G401 (cell line): ENCODE measurements at regions not wholly inside any gene's neighbourhood (a gene's known extent, or its start where the extent isn't known, plus 50 kb on each side); places are given as distances from the start of the nearest gene placed in this dataset.
"Not testable (repeated sequence)": the region's sequence is repeated elsewhere in the genome, so short reads cannot be mapped to it uniquely, and the experiment has no call there.

ENCODE experiments used
- DNase-seq: peaks from one replicate; pipeline ENCODE4 v3.0.0-alpha.2; 2015; ENCODE audit warnings: low spot score
- in situ Hi-C: cut with HindIII; loops from 2 replicates; pipeline ENCODE4 v1.10.0; 2016; ENCODE audit warnings: low sequenced_read_pairs, mixed read lengths

DNA sequence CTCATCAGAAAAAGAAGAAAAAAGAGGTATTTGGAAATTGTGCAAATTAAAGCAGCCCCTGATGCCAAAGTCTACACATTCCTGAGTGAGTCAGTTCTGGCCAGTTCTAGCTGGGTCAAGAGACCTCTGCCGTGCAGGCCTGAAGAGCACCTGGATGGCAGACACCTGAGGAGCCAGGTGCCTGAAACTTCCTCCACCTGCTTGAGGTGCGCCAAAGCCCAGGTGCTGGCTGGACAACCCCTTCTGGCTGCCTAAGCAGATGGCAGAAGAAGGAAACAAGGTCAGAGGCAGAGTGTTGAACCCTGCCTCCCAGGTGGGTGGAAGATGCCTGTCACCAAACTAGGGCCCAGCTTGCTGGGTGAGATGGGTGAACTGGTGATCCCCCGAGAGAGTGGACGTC lies 215.8 kb downstream of the GOLGA6L6 start:
- in situ Hi-C loops, DNase-seq: not testable (repeated sequence)

DNA sequence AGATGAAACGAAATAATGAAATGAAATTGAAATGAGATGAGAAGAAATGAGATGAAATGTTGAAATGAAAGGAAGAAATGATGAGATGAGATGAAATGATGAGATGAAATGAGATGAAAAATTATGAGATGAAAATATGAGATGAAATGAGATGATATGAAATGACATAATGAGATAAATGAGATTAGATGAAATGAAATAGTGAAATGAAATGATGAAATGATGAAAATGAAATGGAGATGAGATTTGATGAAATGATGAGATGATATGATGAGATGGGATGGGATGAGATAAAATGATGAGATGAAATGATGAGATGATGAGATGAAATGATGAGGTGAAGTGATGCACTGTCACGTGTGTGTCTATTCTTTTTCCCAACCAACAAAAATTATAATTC lies 224.5 kb downstream of the GOLGA6L6 start:
- in situ Hi-C loops, DNase-seq: not testable (repeated sequence)

DNA sequence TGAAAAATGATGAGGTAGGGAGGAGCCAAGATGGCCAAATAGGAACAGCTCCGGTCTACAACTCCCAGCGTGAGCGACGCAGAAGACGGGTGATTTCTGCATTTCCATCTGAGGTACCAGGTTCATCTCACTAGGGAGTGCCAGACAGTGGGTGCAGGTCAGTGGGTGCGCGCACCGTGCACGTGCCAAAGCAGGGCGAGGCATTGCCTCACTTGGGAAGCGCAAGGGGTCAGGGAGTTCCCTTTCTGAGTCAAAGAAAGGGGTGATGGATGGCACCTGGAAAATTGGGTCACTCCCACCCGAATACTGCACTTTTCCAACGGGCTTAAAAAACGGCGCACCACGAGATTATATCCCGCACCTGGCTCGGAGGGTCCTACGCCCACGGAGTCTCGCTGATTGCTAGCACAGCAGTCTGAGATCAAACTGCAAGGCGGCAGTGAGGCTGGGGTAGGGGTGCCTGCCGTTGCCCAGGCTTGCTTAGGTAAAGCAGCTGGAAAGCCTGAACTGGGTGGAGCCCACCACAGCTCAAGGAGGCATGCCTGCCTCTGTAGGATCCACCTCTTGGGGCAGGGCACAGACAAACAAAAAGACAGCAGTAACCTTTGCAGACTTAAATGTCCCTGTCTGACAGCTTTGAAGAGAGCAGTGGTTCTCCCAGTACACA lies 230.5 kb downstream of the GOLGA6L6 start:
- in situ Hi-C loops, DNase-seq: not testable (repeated sequence)

DNA sequence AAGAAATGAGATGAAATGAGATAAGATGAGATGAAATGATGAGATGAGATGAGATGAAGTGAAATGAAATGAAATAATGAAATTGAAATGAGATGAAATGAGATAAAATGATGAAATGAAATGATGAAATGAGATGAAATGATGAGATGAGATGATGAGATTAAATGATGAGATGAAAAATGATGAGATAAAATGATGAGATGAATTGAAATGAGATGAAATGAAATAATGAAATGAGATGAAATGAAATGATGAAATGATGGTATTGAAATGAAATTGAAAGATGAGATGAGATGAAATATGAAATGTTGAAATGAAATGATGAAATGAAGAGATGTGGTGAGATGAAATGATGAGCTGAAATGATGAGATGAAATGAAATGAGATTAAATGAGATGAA lies 231.0 kb downstream of the GOLGA6L6 start:
- in situ Hi-C loops = no loop called here
- DNase-seq = no peak

DNA sequence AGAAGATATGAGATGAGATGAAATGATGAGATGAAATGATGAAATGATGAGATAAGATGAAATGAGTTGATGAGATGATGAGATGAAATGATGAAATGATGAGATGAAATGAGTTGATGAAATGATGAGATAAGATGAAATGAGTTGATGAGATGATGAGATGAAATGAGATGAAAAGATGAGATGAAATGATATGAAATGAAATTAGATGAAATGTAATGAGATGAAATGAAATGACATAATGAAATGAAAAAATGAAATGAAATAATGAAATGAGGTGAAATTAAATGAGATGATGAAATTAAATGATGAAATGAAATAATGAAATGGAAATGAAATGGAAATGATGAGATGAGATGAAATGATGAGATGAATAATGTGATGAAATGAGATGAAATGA lies 231.6 kb downstream of the GOLGA6L6 start:
- in situ Hi-C loops = not testable (repeated sequence)

DNA sequence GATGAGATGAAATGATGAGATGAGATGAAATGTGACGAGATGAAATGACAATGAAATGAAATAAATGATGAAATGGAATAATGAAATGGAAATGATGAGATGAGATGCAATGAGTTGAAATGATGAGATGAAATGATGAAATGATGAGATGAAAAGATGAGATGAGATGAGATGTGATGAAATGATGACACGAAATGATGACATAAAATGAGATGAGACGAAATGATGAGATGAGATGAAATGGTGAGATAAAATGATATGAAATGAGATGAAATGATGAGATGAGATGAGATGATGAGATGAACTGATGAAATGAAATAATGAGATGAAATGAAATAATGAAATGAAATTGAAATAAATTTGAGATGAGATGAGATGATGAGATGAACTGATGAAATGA lies 232.2 kb downstream of the GOLGA6L6 start:
- in situ Hi-C loops, DNase-seq: not testable (repeated sequence)

More for the DNA sequence above, 231.6 kb downstream of the GOLGA6L6 start:
- not testable (repeated sequence) for DNase-seq

DNA sequence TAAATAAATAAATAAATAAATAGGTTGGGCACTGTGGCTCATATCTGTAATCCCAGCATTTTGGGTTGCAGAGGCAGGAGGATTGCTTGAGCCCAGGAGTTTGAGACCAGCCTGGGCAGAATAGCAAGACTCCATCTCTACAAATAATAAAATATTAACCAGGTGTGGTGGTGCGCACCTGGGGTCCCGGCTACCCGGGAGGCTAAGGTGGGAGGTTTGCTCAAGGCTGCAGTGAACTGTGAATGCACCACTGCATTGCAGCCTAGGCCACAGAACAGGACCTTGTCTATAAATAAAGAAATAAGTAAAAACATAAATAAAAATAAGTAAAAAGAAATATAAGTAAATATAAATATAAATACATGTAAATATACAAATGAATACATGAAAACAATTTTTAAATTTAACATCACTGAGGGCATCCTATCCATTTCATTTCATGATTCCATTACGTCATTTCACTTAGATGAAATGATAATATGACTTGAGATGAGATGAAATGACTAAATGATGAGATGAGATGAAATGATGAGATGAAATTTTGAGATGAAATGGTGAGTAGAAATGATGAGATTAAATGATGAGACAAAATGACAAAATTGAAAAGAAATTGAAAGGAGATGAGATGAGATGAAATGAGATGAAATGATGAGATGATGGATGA lies 233.4 kb downstream of the GOLGA6L6 start:
- DNase-seq, in situ Hi-C loops: not testable (repeated sequence)

DNA sequence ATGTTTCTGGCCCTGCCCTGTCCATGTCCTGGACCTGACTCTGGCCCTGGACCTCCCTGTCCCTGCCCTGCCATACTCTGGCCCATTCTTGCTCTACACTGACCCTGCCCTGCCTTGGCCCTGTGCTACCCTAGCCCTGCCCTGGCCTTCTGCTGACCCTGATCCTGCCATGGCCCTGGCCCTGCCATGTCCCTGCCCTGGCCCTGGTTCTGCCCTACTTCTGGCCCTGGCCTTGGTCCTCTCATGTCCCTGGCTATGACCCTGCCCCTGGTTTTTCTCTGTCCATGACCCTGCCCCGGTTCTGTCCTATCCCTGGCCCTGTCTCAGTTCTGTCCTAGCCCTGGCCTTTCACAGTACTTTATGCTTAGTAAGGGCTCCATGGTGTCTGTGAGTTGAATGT lies 234.5 kb downstream of the GOLGA6L6 start:
- in situ Hi-C loops, DNase-seq: not testable (repeated sequence)

DNA sequence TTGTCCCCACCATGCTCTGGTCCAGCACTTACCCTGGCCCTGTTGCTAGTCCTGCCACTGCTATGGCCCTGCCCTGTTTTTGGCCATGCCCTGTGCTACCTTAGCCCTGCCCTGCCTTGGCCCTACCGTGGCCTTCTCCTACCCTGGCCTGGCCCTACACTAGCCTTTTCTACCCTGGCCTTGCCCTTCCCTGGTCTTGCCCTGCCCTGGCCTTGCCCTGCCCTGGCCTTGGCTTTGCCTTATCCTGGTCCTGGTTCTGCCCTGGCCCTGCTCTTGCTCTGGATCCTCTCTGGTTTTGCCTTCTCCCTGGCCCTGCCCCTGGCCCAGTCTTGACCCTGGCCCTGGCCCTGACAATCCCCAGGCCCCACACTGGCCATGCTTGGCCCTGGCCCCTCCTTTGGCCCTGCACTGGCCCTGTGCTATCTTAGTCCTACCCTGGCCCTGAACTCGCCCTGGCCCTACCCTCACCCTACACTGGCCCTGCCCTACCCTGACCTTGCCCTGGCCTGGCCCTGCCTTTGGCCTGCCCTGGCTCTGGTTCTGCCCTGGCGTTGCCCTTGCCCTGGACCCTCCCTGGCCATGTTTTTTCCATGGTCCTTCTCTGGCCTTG lies 235.0 kb downstream of the GOLGA6L6 start:
- in situ Hi-C loops, DNase-seq: not testable (repeated sequence)

DNA sequence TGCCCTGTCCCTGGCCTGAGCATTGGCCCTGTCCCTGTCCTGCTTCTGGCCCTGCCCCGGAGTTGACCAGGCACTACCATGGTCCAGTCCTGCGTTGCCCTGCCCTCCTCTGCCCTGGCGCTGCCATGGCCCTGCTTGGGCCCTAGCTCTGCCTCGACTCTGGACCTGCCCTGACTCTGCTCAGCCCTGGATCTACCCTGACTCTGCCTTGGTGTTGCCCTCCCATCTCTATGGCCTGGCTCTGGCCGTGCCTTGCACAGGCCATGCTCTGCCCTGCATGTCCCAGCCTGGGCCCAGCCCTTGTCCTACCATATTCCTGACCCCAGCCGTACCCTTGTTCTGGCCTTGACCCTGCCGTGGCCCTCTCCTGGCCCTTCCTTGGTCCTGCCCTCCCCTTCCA lies 235.7 kb downstream of the GOLGA6L6 start:
- DNase-seq, in situ Hi-C loops: not testable (repeated sequence)

DNA sequence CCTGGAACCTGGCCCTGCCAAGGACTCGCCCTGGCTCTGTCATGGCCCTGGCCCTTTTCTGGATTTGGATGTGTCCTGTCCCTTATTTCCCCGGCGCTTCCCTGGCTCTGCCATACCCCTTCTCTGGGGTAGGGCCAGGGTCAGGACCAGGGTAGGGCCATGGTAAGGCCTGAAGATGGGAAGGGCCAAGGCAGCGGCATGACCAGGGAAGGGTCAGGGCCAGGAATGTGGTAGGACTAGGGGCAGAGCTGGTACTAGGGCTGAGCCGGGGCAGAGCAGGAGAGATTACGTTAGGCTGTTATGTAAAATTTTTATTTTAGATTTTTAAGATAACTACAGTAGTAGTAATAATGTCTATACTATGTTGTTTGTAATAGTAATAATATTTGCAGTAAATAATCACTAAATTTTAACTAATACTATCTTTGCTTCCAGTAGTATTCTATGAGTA lies 236.6 kb downstream of the GOLGA6L6 start:
- DNase-seq, in situ Hi-C loops: not testable (repeated sequence)

DNA sequence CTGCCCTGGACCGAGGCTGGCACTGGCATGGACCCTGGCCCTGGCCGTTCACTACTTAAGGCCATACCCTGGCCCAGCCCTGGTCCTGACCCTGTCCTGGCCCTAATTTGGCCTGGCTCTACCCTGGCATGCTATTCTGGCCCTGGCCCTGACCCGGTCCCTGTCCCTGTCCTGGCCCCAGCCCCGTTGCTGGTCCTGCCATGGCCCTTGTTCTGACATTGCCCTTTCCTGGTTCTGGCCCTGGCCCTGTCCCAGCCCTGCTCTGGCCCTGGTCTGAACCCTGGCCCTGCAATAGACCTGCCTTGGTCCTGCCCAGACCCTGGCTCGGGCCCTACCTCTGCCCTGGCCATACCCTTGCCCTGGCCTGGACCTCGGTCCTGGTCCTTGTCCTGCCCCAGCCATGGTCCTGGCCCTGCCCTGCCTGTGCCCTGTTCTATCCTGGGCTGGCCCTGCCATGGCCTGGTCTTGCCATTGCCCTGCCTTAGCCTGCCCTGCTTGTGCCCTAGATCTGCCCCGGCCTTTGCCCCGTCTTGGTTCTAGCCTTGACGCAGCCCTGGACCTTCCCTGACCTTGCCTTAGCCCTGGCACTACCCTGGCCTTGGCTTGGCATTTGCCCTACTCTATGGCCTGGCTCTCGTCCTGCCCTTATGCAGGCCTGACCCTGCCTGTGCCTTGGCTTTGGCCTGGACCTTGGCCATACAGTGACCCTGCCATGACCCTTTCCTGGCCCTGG lies 237.2 kb downstream of the GOLGA6L6 start:
- DNase-seq, in situ Hi-C loops: not testable (repeated sequence)

DNA sequence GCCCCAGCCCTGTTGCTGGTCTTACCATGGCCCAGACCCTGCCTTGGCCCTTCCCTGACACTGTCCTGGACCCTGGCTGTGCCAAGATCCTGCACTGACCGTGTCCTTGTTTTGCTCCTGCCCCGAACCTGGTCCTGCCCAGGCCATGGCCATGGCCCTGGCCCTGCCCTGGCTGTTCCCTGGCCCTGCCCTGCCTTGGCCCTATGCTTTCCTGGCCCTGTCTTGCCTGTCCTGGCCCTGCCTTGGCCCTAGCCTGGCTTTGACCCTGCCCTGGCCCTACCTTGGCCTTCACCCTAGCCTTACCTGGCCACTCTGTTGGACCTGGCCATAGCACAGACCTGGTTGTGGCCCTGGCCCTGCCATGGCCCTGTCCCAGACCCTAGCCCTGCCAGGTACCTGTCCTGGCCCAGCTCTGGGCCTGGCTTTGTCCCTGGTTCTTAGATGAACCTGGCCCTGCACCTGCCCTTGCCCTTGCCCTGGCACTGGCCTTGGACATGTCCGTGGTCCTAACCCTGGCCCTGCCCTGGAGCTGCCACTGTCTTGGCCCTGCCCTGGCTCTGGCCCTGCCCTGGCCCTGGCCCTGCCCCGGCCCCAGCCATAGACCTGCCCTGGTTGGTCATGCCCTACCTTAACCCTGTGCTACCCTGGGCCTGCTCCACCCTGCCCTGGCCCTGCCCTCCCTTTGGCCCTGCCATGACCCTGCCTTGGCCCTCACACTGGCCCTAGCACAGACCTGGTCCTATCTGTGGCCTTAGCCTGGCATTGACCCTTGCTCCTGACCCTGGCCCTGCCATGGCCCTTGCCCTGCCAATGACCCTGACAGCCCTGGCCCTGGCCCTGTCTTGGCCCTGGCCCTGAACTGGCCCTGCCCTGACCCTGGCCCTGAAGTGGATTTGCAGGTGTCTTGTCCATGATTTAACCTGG lies 238.1 kb downstream of the GOLGA6L6 start:
- in situ Hi-C loops, DNase-seq: not testable (repeated sequence)

DNA sequence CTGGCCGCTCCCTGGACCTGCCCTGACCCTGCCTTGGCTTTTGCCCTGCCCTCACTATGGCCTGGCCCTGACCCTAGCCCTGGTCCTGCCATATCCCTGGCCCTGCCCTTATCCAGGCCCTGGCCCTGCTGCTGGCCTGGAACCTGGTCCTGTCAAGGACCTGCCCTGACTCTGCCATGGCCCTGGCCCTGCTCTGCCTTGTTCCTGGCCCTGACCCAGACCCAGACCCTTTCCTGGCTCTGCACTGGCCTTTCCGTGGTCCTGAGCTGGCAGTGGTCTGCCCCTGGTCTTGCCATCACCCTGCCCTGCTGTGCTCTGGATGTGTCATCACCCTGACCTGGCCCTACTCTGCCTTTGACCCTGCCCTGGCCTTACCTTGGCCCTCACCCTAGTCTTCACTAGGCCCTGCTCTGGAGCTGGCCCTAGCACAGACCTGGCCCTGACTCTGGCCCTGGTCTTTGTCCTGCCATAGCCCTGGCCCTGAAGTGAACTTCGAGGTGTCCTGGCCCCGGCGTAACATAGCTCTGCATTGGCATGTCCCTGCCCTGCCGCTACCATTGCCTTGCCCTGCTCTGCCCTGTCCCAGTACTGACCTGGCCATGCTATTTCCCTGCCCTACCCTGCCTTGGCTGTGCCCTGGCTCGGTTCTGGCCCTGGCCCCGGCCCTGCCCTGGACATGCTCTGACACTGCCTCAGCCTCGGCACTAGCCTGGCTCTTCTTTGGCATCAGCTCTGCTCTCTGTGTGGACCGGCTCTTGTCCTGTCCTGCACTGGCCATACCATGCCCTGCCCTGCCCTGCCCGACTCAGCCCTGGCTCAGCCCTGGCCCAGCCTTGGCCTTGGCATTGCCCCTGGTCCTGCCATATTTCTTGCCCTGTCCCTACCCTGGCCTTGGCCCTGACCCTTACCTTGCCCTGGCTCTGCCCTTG lies 239.2 kb downstream of the GOLGA6L6 start:
- DNase-seq, in situ Hi-C loops: not testable (repeated sequence)

DNA sequence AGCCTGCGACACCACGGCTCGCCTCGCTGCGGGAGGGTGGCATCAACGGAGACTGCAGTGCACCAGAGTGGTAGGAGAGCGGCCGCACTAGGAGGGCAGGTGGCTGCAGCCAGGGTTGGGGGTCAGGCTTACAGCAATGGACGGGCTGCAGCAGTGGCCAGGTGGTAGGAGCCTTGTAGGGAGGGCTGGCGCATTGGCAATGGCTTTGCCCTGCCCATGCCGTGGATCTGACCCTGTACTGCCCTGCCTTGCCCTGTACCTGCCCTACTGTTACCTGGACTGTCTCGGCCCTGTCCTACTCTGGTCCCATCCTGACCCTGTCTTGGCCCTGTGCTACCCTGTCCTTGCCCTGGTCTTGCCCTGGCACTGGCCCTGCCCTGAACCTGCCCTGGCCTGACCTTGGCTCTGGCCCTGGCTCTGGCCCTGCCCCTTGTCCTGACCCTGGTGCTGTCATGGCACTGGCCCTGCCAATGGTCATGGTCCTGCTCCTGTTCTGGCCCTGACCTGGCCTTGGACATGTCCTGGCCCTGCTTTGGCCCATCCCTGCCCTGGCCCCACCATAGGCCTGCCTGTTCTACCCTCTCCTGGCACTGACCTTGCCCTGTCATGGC lies 240.0 kb downstream of the GOLGA6L6 start:
- DNase-seq, in situ Hi-C loops: not testable (repeated sequence)

DNA sequence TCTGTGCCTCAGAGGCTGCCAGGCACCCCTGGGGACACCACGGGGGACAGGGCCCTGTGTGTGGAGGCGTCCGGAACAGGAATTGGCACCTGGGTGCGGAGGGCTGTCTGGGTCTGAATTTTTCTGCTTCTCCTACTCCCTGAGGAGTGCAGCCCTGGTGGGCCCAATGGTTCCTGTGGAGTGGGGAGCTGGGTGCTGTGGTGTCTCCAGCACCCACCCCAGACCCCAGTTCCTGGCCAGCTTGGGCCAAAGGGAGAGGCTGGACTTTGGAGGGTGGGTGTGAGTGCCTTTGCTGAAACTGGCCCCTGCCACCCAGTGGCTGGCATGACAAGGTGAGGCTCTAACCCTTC lies 240.6 kb downstream of the GOLGA6L6 start:
- DNase-seq = not testable (repeated sequence)

DNA sequence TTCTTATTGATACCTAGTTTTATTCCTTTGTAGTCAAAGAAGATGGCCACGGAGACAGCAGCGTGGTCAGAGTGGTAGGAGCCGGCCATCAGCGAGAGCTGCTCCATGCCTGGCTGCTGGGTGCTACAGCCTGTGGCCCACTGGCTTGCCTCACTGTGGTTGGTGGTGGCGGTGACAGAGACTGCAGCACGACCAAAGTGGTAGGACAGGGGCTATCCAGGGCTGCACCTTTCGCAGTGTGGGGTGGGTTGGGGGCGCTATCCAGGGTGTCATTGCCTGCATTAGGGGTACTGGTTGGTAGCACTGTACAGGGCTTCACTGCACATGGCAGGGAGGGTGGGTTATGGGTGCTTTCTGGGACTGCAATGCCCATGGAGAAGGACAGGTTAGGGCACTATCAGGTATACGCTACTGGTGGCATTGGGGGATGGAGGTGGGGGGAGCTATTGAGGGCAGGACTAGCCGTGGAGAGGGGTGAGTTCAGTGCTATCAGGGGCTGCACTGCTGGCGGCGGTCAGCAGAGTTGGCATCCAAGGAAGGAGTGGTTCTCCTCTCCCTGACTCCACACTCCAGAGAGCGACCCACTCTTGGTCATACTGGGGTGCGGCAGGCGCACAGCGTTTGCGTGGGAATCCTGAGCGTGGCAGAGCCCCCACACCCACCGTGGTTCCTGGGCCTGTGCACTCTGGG lies 241.1 kb downstream of the GOLGA6L6 start:
- DNase-seq, in situ Hi-C loops: not testable (repeated sequence)

More for the DNA sequence above, 240.6 kb downstream of the GOLGA6L6 start:
- in situ Hi-C loops = not testable (repeated sequence)
